ENCODE measurements at regions not wholly inside any gene's neighbourhood (a gene's known extent, or its start where the extent isn't known, plus 50 kb on each side); places are given as distances from the start of the nearest gene placed in this dataset.

DNA sequence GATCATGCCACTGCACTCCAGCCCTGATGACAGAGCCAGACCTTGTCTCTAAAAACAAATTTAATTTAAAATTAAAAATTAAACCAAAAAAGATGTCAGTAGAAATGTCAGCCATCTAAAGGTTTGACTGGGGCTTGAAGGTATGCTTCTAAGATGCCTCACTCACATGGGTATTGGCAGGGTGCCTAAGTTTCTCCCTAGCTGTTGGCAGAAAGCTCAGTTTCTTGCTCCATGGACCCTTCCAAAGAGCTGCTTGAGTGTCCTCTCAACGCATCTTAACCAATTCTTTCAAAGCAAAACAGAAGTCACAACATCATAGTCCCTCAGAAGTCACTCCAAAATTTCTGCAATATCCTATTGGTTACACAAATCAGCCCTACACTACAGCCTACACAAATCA, 231.0 kb upstream of the ADGRL2 start:
- no peak for DNase-seq

DNA sequence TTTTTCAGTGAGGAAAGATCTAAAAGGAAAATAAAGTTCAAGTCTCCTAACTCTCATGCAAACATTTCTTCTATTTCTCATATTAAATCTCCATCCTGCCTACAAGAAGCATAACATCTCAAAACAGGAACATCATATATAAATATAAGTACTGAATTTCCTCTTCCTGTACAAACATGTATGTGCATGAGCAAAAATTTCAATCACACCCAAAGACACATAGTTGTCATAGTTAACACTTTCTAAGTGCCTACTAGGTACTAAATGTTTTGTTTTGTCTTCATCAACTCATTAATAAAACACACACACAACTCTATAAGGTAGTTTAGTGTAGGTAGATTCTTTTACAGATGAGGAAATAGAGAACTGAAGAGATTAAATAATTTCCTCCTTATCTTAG, 237.1 kb upstream of the ADGRL2 start:
- no peak for DNase-seq

DNA sequence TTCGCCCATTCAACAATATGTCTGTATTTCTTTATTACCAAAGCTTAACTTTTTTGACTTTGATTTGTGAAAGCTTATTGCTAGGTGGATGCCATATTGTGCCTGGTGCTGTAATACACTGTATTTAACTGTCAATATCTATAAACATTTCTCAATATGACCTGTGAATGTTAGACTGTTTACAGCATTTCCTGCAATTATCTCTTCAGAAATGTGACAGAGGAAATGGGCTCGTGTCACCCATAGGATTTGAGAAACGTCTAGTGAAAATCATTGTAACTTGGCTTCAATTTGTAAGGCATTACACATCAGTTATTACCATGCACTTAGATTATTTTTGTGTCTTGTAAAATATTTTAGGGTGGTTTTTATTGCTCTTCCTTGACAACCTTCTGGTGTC, 237.8 kb upstream of the ADGRL2 start:
- DNase-seq, result no peak

DNA sequence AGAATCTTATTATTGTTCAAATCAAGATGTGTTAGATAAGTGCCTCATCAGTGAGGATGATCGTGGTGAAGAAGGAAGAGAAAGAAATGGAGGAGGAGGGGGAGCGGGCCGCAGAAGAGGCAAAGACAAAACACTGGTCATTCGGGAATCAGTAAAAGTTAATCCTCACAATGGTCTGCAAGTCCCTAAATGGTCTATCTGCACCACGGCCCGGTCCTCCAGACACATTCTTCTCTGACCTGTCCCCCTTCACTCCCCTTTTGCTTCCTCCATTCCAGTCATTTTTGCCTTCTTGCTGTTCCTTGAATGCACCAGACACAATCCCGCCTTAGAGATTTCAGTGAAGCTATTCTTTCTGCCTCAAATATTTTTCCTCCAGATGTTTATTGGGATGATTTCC, 240.1 kb upstream of the ADGRL2 start:
- DNase-seq, result no peak

DNA sequence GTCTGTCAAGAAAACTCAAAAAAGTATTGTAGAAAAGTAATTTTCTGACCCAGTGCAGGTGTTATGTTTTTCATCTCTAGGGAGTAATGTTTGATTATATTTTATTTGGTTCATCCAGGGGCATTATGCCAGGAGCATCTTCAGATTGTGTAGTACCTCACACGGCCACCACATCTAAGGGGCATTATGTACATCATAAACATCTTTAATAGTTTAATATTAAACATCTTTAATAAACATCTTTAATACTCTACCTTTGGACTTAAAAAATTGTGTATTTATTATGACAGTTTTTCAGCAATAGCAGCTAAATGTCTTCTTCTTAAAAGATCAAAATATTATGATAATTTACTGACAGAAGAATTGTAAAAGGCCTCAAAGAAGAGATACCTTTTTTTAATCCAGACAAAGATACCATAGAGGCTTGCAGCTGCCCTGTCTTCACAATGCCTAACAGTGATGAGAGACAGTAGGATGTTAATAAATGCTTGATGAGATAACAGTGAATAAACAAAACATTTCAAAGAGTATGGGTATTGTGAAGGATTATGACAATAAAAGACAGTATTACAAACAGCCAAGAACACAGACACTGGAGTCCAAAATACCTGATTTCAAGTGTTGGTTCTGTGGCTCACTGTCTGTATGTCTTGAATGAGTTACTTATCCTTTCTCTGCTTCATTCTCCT, 240.9 kb upstream of the ADGRL2 start:
- no peak for DNase-seq

DNA sequence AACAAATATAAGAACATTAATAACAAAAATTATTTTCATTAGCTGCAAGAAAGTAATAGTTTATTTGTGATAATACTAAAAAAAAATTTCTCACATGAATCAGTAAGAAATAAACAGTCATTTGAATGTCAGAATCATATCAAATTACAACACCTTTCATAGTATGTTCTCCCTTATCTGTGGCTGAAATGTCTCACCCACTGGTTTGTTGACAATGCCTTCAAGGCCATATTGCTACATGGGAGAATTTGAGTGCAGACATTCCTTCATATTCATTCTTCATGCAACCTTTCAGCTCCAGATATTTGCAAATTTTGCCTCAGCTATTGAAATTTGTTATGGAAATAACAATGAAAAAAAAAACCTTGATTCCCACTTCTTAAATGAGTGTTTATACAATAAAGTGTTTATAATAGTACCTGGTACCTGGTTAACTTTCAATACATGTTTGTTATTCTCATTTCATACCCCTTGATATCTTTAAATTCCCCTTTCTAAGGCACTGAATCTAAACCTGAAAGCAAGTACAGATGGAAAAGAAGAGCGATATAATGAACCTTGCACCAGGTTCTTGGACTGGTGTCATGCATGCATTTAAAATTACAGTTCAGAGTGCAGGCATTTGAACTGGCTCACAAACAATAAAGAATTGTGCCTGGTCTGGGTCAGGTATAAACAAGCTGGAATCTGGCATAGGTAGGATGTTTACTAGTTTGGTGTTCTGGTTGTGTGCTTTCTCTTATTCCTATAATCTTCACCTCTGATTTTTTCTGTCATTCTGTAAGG, 242.2 kb upstream of the ADGRL2 start:
- no peak for DNase-seq

DNA sequence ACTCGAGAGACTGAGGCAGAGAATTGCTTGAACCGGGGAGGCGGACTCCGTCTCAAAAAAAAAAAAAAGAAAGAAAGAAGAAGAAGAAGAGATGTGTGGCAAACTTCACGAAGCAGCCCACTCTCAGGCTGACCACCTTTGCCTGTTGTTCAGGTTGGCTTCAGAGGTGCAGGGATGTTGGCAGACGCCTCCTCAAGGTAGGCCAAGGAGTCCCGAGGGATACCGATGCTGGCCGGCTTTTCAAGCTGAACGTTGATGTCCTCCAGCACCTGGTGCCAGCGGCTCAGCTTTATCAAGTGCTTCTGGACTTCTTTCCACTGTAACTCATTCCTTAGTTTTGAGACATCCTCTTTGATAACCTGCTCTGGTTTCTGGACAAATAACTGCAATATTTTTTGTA, 243.8 kb upstream of the ADGRL2 start:
- DNase-seq, result no peak

DNA sequence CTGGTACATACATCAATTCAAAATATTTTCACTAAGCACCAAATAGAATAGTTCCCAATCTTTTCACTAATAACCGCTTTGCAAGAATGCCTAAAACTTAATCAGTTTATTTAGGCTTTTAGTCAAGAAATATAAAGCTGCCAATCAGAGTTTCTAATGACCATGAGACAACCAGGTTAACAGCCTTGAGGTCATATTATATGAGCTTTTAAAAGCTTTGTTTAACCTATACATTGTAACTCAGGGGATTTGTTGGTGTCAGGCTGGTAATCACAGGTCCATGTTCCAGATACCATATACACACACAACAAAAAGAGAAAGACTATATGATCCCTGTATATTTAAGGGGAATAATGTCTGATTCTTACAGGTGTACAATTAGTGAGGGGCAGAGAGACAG, 246.2 kb upstream of the ADGRL2 start:
- no peak for DNase-seq

DNA sequence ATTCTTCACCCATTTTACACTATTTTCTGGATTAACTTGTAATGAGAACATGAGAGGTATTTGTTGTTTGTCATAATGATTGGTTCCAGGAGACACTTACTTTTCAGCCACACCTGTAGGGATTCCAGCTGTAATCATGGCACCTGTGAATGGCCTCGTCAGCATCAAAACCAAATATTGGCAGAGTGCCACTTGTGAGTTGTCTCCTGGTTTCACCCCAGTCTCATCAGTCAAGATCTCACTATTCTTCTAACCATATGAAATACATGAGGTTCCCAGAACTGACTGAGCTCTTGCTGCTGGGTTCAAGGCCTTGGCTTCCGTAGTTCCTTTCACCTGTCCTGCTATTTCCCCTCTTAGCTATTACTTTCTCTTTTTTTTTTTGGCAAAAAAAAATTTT, 246.6 kb upstream of the ADGRL2 start:
- DNase-seq, result no peak

DNA sequence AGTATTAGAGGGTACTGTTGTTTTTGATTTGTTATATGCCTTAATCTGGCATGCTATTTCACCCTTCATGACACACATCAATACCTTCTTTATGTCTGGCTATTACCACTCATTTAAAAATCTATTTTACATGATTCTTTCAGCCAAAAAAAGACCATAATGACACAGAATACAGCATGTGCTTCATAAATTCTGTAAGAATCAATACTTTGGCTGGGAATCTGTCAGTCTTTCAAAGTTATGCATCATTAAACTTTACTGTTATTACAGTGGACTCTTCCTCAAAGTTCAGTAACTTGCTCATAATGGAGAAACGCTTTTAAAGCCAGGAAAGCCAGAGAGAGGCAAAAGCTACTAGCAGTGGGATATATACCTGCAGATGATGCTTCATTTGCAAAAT, 247.2 kb upstream of the ADGRL2 start:
- no peak for DNase-seq

DNA sequence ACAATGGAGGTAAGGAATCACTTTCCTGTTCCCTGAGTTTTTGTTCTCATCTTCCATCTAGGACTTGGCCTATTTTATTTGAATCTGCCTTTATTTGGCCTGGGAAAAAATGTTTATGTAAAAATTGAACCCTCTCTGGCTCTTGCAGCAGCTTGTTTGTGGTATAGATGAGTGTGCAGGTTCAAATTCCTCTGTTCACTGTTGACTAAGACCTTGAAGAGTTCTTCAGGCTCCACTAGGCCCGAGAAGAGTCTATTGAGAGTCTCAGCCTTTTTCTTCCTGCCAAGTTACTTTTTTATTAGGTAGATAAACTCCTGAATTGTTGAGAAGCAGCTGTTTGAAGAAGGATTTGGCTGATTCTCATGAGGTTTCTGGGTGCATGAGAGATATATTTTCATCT, 248.8 kb upstream of the ADGRL2 start:
- DNase-seq, result no peak

DNA sequence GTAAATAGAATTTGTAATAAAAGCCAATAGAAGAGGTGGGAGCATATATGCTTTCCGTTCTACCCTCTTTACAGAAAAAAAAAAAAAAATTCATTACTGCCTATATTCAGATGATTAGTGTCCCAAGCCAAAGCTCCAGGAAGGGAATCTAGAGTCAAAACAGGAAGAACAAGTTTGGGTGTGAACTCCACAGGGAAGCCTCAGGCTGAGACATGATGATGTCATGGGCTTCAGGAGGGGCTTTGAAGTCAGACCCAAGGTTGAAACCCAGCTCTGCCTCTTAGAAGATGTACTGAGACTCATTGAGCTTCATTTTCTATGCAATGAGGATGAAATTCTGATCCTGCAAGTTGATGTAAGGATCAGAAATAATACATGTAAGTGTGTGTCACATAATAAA, 250.0 kb upstream of the ADGRL2 start:
- no peak for DNase-seq

DNA sequence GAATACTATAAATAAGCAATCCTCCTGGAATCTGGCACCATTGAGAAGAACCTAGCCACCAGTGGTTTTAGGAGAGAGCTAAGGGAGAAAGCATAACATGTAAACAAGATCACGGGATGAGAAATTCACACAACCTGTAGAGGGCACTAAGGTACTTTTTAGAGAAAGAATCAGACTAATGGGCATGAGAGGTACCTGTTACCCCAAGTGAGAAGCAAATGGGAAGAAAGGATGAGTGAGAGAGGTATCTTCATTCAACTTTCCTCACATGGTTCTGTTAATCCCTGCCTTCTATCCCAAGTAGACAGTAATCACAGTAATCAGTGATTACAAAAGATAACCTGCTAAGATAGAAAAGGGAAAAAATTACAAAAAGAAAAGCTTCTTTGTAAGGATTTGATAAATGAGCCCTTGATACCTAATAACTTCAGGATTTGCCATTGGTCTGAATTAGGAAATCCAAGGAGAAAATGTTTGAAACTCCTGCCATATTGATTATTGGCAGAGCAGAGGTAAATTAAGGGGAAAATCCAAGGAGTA, 251.1 kb upstream of the ADGRL2 start:
- peak in 1 of 2 donors; percentile 12 for DNase-seq

DNA sequence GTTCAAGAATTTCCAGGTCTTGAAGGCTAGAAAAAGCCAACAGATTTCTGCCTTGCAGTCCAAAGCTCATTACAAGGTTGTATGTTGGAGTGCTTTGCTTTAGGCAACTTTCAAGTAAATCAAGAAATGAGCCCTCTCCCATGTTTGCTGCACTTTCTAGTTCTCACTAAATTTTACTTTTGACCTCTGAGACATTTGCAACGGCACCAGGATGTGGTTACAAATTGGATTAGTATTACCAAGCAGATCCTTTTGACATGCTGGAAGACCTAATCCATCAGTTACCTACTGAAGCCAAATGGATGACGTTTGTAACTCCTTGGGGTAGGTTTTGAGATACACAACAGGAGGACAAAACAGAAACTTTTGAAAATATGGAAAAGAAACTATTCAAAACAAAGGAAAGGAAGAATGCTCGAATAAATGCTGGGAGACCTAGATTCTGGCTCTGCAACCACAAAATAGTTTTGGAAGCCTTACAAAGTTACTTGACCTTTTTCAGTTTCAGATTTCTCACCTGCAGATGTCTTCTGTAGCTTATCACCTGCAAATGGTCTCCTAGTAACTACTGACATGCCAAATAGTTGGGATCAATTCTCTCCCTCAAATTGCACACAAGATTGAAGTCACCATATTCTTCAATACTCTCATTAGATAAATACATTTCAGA, 251.7 kb upstream of the ADGRL2 start:
- DNase-seq, result no peak

DNA sequence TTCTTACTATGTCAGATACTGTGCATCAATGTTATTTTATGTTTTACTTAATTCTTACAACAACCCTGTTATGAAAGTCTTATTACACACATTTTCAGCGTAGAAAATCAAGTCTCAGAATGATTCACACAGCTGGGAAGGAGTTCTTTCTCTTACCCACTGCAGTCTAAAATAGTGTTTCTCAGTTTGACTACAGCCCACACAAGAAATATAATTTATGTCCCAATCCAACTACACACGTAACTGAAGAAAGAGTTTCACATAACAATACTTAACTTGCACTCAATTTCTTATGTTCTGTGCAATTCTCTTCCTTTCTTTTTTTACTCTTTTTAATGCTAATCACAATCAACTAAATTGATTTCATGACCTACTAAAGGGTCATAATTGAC, 252.8 kb upstream of the ADGRL2 start:
- no peak for DNase-seq

DNA sequence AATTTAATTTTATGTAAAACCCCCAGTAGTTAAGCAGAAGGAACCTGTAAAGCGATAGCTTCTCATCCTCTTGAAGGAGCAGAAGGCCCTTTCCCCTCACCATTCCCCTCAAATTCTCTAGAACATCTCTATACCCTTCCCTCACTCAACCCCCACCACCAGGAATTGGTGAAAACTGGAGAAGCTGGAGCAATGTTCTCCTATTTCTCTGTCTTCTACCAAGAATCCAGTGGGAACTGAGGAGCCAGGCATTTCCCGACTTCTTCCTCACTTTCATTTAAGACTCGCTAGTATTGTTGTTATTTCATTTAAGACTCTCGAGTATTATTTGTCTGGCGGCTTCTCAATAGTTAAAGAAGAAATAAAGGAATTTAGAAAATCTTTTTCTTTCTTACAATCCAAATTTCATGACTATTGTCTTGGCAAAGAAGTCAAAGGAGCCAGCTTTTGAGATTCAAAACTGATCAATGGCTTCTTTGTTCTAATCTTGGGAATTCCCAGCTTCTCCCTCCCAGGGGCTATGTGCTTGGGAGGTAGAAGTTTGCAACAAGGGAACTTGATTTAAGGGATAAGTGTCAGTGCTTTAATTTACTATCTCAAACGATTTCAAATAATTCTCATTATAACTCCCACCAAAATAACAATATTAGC, 253.3 kb upstream of the ADGRL2 start:
- DNase-seq, result no peak

DNA sequence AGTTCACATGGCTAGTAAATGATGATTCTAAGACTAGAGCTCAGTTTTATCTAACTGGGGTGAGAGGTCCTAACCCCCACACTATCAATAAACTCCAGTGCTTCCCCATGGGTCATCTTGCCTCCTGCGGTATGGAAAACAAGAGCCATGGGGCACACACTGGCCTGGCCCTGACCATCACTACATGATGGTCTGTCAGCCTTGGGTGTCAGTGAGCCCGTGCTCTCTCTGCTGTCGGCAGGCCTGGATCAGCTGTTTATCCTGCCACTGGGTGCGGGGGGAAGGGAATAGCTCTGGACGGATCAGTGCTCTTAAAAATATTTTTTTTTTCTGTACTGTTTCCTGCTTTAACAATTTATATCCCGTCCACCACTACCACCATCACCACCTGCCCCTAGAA, 255.0 kb upstream of the ADGRL2 start:
- DNase-seq, result no peak

DNA sequence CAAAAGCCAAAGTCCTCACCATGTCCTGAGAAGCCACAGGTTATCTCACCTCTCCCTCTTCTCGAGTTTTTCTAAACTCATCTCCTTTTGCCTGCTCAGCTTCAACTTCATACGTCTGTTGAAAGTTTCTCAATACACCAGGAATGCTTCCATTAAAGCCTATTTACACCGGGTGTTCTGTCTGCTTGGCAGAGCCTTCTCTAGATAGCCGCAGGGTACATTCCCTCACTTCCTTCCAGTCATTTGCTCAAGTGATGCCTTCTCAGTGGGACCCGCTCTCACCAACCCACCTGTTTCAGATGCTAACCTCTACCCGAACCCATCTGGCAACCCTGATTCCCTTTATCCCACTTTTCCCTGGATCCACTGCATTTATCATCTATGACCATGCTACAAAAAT, 257.0 kb upstream of the ADGRL2 start:
- DNase-seq, result no peak

DNA sequence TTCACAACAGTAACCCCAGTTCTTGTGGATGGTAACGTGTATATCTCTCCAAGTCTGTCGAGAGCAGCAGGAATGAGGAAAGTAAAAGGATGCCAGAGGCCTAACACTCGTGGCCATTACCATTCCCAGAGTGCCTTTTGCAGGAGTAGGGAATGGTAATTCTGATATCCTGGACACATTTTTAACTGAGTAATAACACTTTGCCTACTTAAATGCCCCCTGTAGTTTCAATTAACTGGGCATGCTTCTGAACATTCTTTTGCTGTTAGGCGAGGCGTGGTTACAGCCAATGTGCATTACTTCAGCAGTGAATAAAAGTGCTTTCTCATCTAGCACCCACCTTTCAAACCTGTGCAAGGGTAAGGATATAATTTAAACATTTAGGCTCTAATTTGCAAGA, 258.5 kb upstream of the ADGRL2 start:
- no peak for DNase-seq

DNA sequence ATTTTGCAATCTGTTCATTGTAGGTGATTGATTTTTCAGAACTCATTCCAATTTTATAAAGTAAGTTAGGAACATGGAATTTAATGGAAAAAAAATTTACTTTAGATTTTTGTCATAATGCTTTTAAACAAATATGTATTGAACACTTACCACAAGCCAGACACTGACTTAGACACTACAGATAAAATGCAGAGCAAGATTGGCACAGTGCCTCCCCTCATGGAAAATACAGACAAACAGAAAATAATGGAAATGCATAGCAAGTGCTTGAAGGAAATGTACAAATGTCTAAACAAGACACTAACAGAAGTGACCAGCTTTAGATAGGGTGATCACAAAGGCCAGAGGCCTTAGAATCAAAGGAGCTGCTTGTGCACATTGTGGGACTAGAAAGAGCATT, 260.5 kb upstream of the ADGRL2 start:
- DNase-seq, result no peak

DNA sequence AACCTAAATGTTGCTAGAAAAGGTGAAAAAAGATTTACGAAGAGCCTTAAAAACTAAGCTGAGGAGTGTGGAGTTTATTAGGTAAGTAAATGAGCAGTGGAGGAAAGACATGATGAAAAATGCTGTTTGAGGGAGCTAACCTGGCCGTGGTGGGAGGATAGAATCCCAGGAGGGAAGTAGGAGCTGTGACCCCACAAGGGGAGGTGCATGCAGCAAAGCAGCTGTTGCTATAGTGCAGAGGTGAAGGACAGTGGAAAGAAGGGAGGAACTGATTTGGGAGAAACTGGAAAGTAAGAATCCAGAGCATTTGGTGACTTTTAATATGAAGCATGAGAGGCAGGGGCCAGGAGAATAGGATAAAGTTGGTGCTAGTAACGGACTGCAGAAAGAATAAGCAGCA, 271.7 kb upstream of the ADGRL2 start:
- DNase-seq, result no peak

DNA sequence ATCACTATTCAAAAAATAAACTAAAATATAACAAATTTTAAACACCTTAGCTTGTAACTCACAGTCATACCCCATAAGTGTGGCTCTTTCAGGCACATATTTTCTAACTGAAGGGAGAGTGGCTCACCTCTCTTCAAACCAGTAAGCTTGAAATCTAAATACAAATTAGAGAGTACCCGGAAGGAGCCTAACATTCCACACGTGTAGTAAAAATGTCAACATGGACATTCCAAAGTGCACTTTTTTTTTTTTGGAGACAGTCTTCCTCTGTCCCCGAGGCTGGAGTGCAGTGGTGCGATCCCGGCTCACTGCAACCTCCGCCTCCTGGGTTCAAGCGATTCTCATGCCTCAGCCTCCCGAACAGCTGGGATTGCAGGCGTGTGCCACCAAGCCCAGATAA, 275.6 kb upstream of the ADGRL2 start:
- DNase-seq, result no peak

DNA sequence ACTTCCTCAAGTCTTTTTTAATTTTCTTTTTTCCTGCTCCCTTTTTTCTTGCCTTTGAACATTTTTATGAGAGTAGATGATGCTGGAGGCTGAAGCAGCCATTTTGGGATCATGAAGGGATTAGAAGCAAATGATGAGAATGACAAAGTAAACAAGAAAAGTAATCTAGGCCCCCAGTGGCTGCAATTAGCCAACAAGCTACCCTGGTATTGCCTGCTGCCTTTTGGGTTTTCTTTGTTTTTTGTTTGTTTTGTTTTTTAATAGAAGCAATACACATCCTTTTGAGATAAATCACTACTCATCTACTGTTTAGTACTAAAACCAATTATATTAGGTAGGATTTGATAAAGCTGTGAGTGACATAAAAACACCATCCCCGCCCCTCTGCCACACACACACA, 280.7 kb upstream of the ADGRL2 start:
- no peak for DNase-seq
